ENCODE measurements at regions not wholly inside any gene's neighbourhood (a gene's known extent, or its start where the extent isn't known, plus 50 kb on each side); places are given as distances from the start of the nearest gene placed in this dataset.

DNA sequence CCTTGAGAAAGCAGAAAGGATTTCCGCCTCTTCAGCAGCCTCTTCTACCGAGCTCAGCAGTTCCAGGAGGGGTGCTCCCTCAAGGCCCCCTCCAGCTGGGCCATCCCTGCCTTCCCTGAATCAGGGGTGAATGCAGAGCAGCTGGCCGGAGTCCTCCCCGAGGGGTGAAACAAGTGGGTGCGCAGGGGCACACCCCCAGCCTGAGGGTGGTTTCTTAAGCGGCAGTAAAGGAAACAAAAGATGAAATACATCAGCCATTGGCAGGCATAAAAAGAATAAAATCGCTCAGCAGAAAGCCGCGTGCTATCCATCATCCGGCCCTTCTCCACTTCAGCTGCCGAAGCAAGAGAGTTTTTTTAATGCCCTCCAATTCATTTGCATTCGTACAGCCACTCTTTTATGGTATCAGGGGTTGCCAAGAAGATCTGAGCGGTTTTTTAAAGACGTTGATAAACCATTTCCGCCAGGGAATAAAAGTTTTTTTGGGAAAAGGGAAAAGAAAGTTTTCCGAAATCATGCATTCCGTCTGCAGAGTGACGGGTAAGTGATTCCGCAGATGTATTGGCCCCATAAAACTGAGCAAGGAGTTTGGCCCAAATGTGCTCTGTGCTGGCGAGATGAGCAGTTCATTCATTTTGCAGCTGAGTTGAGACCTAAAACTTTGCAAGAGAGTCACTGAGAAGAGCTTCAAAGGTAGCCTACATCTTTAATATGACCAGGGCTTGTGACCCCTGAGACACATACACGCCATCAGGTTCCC is 73.7 kb upstream of the ZC3H12A start:
- WGBS, 5 donors = 63 to 73% (median 71%) methylated on average over 20 to 21 of the region's 21 CpGs
- no peak for DNase-seq
- Histone ChIP-seq H3K27me3 (peaks cover 0 to 44% (median 3%) of the 10 kb centered on the region in 3 donors), H3K4me3 (no peak overlapping the region), H3K27ac (no peak overlapping the region), H3K9me3 (no peaks in the 10 kb centered on the region), H3K4me1 (no peaks in the 10 kb centered on the region), H3K36me3 (no peaks in the 10 kb centered on the region)
- intact Hi-C loops (cut with DNase I; ENCODE audit: low total_unique reads) = no loop called here
- TF ChIP-seq POLR2A (IDR thresholded peaks at IDR 0.05) = no peak
- no peak for TF ChIP-seq CTCF (IDR thresholded peaks at IDR 0.05)
- TF ChIP-seq POLR2AphosphoS5 (IDR thresholded peaks at IDR 0.05) = no peak
- no peak for TF ChIP-seq EP300 (IDR thresholded peaks at IDR 0.05)

DNA sequence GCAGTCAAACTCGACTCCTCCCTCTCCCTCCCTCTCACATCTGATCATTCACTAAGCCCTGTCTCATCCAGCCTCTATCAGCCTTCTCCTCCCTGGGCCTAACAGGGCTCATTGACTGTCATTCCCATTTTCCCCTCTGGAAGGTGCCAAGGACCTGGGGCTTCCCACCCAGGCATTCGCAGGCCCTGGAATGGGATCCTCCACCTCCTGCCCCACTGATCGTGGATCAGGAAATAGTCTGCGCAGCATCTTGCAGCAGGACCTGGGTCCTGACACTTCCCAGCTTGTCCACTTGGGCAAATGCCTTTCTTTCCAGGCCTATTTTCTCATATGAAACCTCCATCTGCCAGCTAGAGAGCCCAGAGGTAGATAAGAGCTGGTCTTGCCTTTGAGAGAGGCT is 71.2 kb upstream of the ZC3H12A start:
- Histone ChIP-seq H3K27ac (no peak overlapping the region), H3K4me1 (no peaks in the 10 kb centered on the region), H3K9me3 (no peaks in the 10 kb centered on the region), H3K4me3 (no peak overlapping the region), H3K27me3 (peaks cover 0 to 39% (median 3%) of the 10 kb centered on the region in 3 donors), H3K36me3 (no peaks in the 10 kb centered on the region)
- TF ChIP-seq CTCF (IDR thresholded peaks at IDR 0.05) = no peak
- TF ChIP-seq EP300 (IDR thresholded peaks at IDR 0.05) = no peak
- no peak for DNase-seq
- WGBS, 5 donors = 73 to 83% (median 76%) methylated on average over 4 of the region's 4 CpGs
- intact Hi-C loops (cut with DNase I; ENCODE audit: low total_unique reads) = no loop called here

DNA sequence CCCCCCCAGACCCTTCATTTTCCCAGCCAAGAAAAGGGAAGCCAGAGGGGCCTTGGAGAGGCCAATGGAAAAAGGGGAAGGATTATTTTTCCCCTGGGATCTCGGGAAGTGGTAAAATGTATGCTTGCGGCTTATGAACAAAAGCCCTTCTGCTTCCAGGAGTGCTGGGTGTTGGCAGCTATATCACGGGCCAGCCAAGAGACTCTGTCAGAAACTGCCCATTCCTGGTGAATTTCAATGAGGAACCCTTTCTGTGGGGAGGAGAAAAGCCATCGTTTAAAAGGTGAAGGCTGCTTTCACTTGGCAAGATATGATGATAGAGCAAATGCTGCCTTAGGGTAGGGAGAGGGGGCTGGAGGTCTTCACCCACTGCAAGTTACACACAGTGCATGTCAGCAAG is 69.7 kb upstream of the ZC3H12A start:
- WGBS, 5 donors = 61 to 70% (median 68%) methylated on average over 4 of the region's 4 CpGs
- TF ChIP-seq CTCF (IDR thresholded peaks at IDR 0.05) (no peak), POLR2A (IDR thresholded peaks at IDR 0.05) (no peak), POLR2AphosphoS5 (IDR thresholded peaks at IDR 0.05) (no peak), EP300 (IDR thresholded peaks at IDR 0.05) (no peak)
- no peak overlapping the region for H3K4me3 ChIP-seq
- H3K27me3 ChIP-seq = peaks cover 0 to 38% (median 0%) of the 10 kb centered on the region in 3 donors
- H3K4me1 ChIP-seq = no peaks in the 10 kb centered on the region
- no peak overlapping the region for H3K27ac ChIP-seq
- H3K9me3 ChIP-seq = no peaks in the 10 kb centered on the region
- no peaks in the 10 kb centered on the region for H3K36me3 ChIP-seq
- DNase-seq = no peak
- intact Hi-C loops (cut with DNase I; ENCODE audit: low total_unique reads) = no loop called here

DNA sequence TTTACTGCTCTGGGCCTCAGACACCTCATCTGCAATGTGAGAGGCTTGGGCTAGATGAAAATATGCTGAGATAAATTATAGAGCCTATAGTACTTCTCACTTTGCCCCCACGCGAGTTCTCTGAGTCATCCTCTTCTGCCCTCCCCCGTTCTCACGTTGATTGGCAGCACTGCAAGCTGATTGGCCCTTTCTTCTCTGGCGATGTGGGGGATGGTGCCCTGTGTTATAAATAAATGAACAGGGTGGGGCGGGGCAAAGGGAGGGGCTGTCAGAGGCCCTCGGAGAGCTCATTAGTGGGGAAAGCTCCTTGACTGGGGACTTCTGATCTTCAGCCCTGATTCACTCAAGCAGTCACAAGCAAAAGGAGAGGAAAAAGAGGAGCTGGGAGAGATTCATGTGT is 64.3 kb upstream of the ZC3H12A start:
- TF ChIP-seq POLR2A (IDR thresholded peaks at IDR 0.05) = no peak
- no peak overlapping the region for H3K4me3 ChIP-seq
- no peak for DNase-seq
- intact Hi-C loops (cut with DNase I; ENCODE audit: low total_unique reads) = no loop called here
- no peaks in the 10 kb centered on the region for H3K36me3 ChIP-seq
- peaks cover 0 to 7% (median 1%) of the 10 kb centered on the region in 4 donors for H3K9me3 ChIP-seq
- H3K27ac ChIP-seq = no peak overlapping the region
- no peaks in the 10 kb centered on the region for H3K4me1 ChIP-seq
- H3K27me3 ChIP-seq = peaks cover 0 to 59% (median 0%) of the 10 kb centered on the region in 3 donors
- WGBS, 5 donors = 20 to 39% (median 28%) methylated on average over 7 of the region's 7 CpGs

DNA sequence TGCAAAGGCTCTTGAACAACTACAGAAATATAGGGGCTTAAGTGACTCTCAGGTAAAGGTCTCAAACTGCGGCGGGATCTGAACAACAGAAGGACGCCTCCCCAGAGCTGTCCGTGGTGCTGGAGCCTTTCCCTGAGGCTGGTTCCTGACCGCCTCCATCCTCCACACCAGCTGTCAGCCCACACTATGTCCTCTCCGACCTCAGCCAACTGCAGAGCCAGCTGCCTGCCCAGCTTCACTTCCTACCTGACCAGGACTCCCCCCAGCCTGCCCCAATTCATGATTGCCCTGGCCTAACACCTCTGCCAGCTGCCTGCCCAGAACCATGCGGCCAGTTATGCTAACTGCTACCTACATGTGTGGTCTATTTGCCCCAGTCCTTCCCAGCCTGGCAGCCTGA is 63.6 kb upstream of the ZC3H12A start:
- no peak overlapping the region for H3K27ac ChIP-seq
- TF ChIP-seq POLR2A (IDR thresholded peaks at IDR 0.05) (no peak), EP300 (IDR thresholded peaks at IDR 0.05) (no peak), POLR2AphosphoS5 (IDR thresholded peaks at IDR 0.05) (no peak), CTCF (IDR thresholded peaks at IDR 0.05) (no peak)
- H3K4me1 ChIP-seq = no peaks in the 10 kb centered on the region
- DNase-seq = peak in 1 of 2 donors; percentile 60
- H3K36me3 ChIP-seq = no peaks in the 10 kb centered on the region
- H3K4me3 ChIP-seq = no peak overlapping the region
- WGBS, 5 donors = 15 to 18% (median 16%) methylated on average over 6 to 7 of the region's 7 CpGs
- H3K9me3 ChIP-seq = peaks cover 0 to 9% (median 9%) of the 10 kb centered on the region in 4 donors
- peaks cover 0 to 56% (median 0%) of the 10 kb centered on the region in 3 donors for H3K27me3 ChIP-seq
- intact Hi-C loops (cut with DNase I; ENCODE audit: low total_unique reads) = no loop called here
